Hematopoietic multipotent progenitor cell treated with erythropoietin and hydrocortisone succinate and interleukin-3 and kit ligand, for 8 days (in vitro differentiated cells): ENCODE measurements at regions not wholly inside any gene's neighbourhood (a gene's known extent, or its start where the extent isn't known, plus 50 kb on each side); places are given as distances from the start of the nearest gene placed in this dataset.
"Not testable (repeated sequence)": the region's sequence is repeated elsewhere in the genome, so short reads cannot be mapped to it uniquely, and the experiment has no call there.

Experiments
- DNase-seq: peaks from one replicate; pipeline ENCODE4 v3.0.0-alpha.2; 2015

DNA sequence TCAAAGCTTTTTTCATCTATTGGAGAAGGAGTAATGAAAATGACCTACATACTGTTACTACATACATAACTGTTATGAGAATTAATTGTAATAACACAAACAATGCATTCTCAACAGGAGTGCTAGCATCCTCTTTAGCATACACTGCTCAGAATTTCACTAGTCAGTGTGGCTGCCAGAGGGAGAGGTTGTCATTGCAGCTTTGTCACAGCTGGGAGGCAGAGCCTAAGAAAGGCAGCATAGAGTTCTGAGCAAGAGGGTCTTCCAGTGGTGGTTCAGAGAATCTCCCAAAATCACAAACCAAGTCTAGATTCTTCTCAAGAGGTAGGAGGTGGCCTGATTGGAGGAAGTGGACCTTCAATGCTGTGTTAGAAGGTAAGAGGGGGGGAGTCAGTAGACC, 286.7 kb upstream of the CYRIA start:
- no peak for DNase-seq

GRCh38 chr2:16950436-16950835, 284.8 kb upstream of the CYRIA start:
- DNase-seq, result peak; percentile 23

DNA sequence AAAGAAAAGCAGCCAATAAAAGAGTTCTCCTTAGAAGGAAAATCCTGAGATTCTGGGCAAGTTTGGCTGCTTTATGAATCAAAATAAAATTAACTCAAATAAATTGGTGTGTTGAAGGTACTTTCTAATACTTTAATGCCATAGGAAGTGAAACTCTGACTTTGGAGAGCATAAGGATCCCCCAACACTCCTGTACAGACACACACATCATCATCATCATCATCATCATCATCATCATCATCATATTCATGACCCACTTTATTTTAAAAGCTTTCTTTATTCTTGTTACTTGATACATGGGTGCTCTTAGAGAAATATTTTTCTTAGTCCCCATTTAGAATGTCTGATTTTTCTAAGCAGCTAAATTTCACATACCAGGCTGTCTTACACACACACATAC, 283.1 kb upstream of the CYRIA start:
- DNase-seq, result no peak

- no peak for DNase-seq
These were observed 282.4 kb upstream of the CYRIA start for GRCh38 chr2:16948053-16948452.

- no peak for DNase-seq
These were observed 277.8 kb upstream of the CYRIA start for GRCh38 chr2:16943279-16943958.

GRCh38 chr2:16940214-16940613, 274.6 kb upstream of the CYRIA start:
- DNase-seq, result no peak

DNA sequence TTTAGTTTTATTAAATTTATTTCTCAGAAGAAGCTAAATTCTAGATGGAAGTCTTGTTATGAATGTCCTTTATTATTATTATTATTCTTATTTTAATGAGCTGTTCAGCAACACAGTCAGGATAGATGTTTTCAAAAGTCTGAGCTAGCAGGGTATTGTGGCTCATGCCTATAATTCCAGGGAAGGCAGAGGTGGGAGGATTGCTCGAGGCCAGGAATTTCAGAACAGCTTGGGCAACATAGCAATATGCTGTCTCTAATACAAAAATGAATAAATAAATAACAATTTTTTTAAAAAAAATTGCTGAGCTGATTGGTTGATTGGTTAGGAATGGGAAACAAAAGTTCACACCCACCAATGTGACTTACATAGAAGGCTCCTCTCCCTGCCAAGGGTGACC, 274.1 kb upstream of the CYRIA start:
- DNase-seq, result no peak

DNA sequence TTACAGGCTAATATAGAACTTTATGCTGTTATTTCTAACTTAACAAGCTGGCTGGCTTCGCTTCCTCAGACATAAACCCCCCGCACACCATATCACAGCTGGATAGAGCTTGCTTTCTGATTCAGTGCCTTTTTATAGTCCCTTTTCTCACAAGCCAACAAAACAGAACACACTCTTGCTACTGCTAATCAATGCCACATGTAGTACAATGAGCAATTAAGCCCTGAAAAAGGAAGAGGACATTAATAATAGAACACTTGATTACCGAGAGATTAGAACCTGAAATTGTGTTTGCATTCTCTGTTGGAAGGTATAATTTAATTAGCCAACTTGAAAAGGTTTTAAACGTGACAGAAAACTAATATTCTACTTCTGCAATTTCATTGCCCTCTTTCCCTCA, 267.7 kb upstream of the CYRIA start:
- DNase-seq, result no peak

DNA sequence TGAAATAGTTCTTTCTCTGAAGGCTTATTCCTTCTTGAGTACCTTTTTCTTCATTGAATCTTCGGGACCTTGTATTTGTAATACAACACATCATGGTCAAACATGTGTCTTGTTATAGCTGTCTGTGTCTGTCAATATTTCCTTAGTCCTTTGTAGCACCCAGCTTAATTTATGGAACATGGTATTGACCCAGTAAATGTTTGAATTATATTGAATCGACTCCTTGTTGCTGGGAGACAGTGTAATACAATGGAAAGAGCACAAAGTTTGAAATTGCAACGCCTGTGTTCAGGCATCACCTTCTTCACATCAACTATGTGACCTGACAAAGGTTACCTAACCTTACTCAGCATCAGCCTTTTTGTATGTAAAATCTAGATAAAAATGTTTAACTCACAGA, 267.2 kb upstream of the CYRIA start:
- no peak for DNase-seq

DNA sequence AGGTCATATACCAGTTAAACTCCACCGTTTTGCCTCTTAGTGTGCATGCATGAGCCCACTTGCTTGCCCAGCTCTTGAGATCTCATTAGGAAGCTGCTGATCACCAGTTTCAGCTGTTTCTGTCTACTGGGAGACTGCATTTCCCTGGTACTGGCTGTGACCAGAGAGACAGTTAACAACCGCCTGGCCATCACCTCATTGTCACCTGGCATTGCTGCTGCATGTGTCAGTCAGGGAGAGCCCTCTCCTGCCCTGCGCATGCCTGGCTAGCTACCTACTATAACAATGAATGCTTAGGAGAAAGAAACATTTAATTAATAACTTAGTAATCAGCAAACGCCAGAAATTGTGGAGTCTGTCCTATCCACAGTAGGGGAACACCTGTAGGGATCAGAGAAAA, 265.8 kb upstream of the CYRIA start:
- DNase-seq, result no peak

GRCh38 chr2:16927398-16927797, 261.8 kb upstream of the CYRIA start:
- no peak for DNase-seq

DNA sequence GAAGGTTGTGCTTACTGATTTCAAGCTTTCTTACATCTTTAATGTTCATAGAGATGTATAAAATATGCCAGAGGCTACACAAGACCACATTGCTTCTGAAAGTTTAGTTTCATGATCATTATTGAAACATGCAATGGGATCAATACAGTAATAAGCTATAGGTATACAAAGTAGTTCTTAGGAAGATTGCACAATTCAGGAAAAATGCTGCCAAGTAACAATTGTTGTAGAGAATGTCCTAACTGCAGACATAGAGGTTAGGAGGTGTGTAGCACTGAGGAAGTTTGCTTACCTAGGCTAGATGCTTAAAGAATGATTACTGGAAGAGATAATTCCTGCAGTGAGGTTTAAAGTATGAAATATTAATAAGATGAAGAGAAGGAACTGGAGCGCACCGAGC, 259.5 kb upstream of the CYRIA start:
- no peak for DNase-seq

GRCh38 chr2:16915341-16915755, 249.7 kb upstream of the CYRIA start:
- not testable (repeated sequence) for DNase-seq

DNA sequence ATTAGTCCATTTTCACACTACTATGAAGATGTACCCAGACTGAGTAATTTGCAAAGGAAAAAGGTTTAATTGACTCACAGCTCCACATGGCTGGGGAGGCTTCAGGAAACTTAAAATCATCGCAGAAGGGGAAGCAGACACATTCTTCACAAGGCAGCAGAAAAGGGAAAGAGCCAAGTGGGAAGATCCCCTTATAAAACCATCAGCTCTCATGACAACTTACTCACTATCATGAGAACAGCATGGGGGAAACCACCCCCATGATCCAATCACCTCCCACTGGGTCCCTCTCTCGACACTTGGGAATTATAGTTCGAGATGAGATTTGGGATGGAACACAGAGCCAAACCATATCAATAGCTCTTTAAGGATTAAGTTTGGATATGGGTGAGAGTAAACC, 246.1 kb upstream of the CYRIA start:
- no peak for DNase-seq

- DNase-seq, result no peak
These were observed 243.0 kb upstream of the CYRIA start for GRCh38 chr2:16908656-16909055.

DNA sequence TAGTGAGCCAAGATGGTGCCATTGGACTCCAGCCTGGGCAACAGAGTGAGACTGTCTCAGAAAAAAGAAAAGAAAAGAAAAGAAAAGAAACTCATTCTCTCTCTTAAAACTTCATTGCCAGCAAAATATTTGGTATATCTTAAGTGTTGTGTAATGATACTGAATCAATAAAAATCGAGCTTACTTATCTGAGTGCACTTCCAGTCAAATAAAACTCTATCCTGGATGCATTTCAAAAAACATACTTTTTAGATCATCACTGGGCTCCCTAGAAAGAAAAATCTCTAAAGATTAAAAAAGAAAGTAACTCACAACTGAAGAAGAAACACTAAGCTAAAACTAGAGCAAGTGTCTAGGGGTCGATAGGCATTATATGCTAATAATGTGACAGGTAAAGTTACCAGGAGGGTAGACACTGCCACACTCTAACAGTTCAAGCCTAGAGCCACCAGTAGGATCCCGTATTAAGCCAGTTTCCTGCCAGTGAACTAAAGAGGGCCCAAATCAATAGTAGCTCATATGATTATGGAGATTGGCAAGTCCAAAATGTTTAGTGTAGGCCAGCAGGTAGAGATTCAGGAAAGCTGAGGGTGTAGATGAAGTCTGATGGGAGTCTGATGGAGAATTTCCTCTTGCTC, 242.1 kb upstream of the CYRIA start:
- no peak for DNase-seq

DNA sequence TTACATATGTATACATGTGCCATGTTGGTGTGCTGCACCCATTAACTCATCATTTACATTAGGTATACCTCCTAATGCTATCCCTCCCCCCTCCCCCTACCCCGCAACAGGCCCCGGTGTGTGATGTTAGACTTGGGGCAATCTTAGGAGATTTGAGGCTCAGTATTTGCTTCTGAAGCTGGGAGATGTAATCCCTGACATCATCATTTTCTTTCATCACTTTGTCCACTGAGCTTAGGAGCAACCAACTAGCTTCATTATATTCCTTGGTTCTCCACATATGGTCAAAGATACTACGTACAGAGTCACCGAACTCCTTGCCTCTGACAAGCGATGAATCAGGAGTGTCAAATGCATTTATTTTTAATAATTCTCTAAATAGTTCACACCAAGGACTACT, 239.7 kb upstream of the CYRIA start:
- DNase-seq, result not testable (repeated sequence)

- peak; percentile 58 for DNase-seq
These were observed 234.9 kb upstream of the CYRIA start for GRCh38 chr2:16900405-16901025.

- DNase-seq, result no peak
These were observed 234.3 kb upstream of the CYRIA start for GRCh38 chr2:16899958-16900357.

DNA sequence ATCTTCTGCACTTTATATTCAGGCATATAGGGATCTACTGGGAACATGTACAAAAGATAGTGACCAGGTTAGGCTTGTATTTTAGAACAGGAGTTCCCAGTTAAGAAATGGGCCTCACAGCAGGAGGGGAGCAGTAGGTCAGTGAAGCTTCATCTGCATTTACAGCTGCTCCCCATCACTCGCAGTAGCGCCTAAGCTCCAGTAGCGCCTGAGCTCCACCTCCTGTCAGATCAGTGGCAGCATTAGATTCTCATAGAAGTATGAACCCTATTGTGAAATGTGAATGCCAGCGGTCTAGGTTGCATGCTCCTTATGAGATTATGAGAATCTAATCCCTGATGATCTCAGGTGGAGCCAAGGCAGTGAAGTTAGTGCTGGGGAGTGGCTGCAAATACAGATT, 224.4 kb upstream of the CYRIA start:
- DNase-seq, result no peak

GRCh38 chr2:16885027-16885426, 219.4 kb upstream of the CYRIA start:
- DNase-seq, result no peak

DNA sequence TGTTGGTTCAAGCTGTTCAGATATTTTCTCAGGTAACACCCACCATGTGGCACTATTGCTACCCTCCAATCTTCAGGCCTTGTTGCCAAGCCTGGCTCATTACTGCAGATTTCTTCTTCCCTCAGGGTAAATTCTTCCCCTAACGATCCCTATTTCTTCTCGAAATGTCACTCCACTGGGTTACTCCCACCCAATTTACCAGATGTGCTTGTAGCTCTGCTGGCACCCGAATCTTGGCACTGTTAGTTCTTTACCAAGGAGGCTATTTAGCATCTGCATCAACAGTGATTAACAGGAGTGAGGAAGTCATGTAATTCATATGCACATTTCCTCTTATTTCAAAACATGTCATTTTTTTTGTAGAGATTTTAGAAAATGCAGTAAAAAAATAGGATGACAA, 217.1 kb upstream of the CYRIA start:
- no peak for DNase-seq

DNA sequence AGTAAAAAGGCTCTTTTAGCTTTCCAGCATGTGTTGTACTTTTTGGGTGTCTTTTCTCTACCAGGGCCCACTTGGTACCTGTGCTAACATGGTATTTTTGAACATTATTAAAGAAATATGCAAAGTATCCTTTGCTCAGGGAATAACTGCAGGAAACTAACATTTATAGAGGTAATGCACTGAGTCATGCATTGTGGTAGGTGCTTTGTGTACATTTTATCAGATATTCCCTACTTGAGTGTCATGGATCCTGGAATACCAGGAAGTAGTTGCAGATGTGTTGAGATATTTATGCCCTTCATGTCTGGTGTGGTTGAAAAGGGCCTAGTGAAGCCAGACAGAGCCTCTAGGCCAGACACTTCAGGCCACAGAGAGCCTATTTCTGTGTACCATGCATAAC, 215.5 kb upstream of the CYRIA start:
- DNase-seq, result no peak

- DNase-seq, result no peak
These were observed 205.8 kb upstream of the CYRIA start for GRCh38 chr2:16871411-16871810.
